Islet of Langerhans (tissue), 1 donor: ENCODE measurements at regions not wholly inside any gene's neighbourhood (a gene's known extent, or its start where the extent isn't known, plus 50 kb on each side); places are given as distances from the start of the nearest gene placed in this dataset.

ENCODE experiments used
- FAIRE-seq: peaks from one replicate; lab custom pipeline; 2011; peaks lifted over from hg19 to GRCh38; lab: Jason Lieb, UNC

GRCh38 chrX:15915959-15916703, 61.5 kb upstream of the AP1S2 start:
- no peak for FAIRE-seq

GRCh38 chrX:15914486-15914885, 59.9 kb upstream of the AP1S2 start:
- FAIRE-seq: no peak

GRCh38 chrX:15913146-15913545, 58.5 kb upstream of the AP1S2 start:
- FAIRE-seq: no peak

DNA sequence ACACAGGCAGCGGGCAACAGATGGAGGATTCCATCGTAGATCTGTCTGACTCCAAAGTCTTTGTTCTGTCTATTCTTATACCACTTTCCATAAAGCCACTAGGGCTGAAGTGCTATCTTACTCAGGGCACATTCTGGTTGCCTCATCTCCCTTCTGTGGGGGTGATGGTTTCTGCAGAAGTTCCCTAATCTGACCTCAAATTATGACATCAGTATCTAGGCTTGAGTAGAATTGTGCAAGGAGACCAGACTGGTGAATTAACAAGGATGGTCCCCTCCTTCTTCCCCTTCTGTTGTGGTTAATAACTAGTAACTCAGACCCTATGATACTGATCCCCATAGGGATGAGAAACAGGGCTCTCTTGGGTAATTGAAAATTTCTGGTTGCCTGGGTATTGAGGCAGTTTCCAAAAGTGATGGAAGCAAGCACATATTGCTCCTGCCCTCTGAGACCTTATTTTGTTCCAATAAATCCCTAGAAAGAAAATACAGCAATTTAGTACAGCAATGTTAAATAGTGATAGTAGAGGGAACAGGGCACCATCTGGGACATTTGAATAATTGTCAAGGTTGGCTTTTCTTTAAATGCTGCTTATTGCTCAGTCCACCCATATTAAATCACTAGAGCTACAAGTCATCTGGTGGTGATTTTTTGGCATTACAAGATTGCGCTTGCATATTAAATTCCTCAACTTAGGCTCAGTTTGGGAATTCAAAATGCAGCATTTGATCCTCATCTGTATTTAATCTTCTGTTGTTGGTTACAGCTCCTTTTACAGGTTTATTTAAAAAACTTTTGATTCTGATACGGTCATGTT, 57.3 kb upstream of the AP1S2 start:
- FAIRE-seq: no peak

GRCh38 chrX:15909605-15910004, 55.0 kb upstream of the AP1S2 start:
- no peak for FAIRE-seq

DNA sequence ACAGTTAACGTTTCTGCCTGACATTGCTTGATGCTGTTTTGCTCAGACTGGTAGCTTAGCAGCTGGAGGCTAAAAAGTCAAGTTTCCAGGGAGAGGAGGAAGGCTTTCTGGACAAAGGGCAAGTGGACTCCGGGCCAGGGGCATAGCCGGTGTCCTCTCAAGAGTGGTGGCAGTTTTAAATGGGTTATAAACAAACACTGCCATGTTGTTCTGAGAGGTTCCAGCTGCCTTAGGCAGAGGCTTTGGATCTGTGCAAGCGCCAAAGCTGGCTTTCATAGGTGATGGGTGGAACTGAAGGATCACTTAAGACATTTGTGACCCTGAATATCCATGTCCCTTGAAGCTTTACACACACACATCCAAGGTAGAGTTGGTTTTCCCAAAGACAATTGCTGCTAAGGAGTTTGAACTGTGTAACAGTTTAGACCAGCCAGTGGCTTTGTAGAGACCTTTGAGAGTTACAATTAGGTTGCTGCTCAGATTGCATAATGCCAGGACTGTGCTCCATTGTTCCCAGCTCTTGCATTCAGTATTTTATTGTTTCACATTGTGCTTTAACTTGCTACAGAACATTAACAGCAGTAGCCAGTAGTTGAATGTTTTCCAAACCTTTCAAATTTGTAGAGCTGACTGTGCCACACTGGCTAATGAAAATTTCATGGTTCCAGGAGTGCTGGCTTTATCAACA, 54.1 kb upstream of the AP1S2 start:
- FAIRE-seq: no peak

DNA sequence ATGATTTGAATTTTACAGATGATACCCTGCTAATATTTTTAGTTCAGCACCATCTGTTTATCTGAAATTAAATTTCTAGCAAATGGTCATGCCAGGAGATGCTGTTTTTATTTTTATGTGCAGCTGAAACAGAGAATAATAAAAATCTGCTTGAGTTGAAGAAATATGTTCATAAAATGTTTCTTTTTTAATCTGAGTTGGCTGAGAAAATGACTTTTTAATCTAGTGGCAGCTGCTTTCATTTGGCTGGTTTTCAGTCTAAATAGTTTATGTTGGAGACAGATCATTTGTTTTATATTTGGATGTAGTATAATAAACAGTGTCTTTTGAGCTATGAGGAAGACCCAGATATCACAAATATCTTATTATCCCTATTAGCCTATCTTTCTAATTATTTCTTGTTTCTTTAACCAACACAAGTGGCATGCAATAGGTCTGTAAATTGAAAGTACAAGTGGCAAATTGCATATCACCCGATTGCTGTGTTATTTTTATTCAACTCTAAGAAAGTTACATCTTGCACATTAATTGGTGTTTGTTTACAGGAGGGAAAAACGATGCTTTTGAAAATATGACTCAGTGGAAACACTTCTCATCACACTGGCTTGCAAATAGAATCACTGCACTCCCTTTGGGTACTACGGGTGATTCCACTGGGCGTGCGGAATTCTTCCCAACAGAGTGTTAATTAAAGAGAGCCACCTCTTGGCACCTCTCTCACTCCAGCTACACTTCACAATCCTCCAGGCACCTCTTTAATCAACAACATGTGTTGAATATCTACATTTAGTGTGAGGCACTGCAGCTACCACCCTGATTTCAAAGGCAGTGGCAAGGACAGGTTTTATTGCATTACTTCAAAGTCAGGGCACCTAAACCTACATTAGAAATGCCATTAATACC, 51.7 kb upstream of the AP1S2 start:
- FAIRE-seq: no peak
